ENCODE measurements at regions not wholly inside any gene's neighbourhood (a gene's known extent, or its start where the extent isn't known, plus 50 kb on each side); places are given as distances from the start of the nearest gene placed in this dataset.
A peak's percentile ranks its signal among the peaks of the same experiment; 100 is the strongest.

DNA sequence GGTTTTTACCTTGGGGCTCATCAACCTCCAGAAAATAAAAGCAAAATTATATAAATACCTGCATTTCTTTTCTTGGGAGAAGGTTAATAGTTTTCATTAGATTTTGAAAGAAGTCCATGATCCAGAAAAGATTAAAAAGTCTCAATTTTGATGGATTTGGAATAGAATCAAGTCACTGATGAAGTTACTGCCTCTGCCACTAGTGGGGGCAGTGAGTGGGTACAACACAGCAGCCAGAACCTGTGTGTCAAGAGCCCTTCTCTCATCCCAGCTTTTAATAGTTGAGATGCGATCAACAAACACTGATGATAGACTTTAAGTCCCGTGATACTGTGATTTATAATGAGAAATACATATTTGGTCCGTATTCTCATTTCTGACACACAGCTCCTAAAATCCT lies 686.7 kb downstream of the DIAPH3 start:
- Mint-ChIP-seq H3K27me3 (ENCODE audit: low read depth) (no peaks in the 10 kb centered on the region), H3K9me3 (no peaks in the 10 kb centered on the region), H3K27ac (no peak overlapping the region), H3K4me1 (peaks cover 42 to 52% of the 10 kb centered on the region in 2 experiments), H3K36me3 (ENCODE audit: insufficient read depth in 1 of 3, low read depth in 3 of 3) (no peaks in the 10 kb centered on the region), H3K4me3 (no peak overlapping the region)
- Histone ChIP-seq H4K20me1 (ENCODE audit: control insufficient read depth, insufficient read depth, insufficient read length) (no peaks in the 10 kb centered on the region), H4K91ac (ENCODE audit: insufficient read length, low read depth, low read length) (no peak overlapping the region), H3K4me2 (ENCODE audit: insufficient read depth, insufficient read length, low read length) (no peak overlapping the region), H2BK120ac (ENCODE audit: low read depth, low read length, poor library complexity, severe bottlenecking) (no peak overlapping the region), H4K8ac (replicated peaks; ENCODE audit: insufficient read length, low read depth, low read length) (no peak overlapping the region), H2BK5ac (ENCODE audit: insufficient read length, low read length) (no peak overlapping the region), H3K9me3 (ENCODE audit: control insufficient read depth, low read depth, low read length) (no peaks in the 10 kb centered on the region), H3K9ac (ENCODE audit: extremely low read depth, insufficient read length, low read length) (no peak overlapping the region), H3K79me2 (ENCODE audit: insufficient read depth, low read length) (no peaks in the 10 kb centered on the region), H3K56ac (ENCODE audit: insufficient read length, low read depth, low read length) (no peak overlapping the region), H4K5ac (ENCODE audit: insufficient read length, low read depth, low read length) (no peak overlapping the region), H2AFZ (ENCODE audit: low read length) (no peak overlapping the region), H3K4ac (ENCODE audit: low read depth, low read length) (no peak overlapping the region), H3K23me2 (ENCODE audit: insufficient read length, low read depth, low read length, poor library complexity, severe bottlenecking) (no peaks in the 10 kb centered on the region), H2BK12ac (ENCODE audit: insufficient read length, low read depth, low read length) (no peak overlapping the region), H3K27ac (ENCODE audit: insufficient read length, low read depth, low read length) (no peak overlapping the region), H3K27me3 (ENCODE audit: insufficient read depth, low read length) (no peaks in the 10 kb centered on the region), H3K18ac (ENCODE audit: insufficient read length, low read depth, low read length) (no peak overlapping the region), H2BK20ac (ENCODE audit: low read depth, low read length, poor library complexity, severe bottlenecking) (no peak overlapping the region), H3K4me1 (ENCODE audit: insufficient read depth, low read length) (peaks cover 11% of the 10 kb centered on the region), H2BK15ac (ENCODE audit: low read depth, low read length) (no peak overlapping the region), H2AK5ac (ENCODE audit: insufficient read length, low read length) (no peak overlapping the region), H3K14ac (ENCODE audit: insufficient read depth, low read length) (no peak overlapping the region), H3T11ph (ENCODE audit: low read length) (no peak overlapping the region), H3K79me1 (ENCODE audit: insufficient read depth, low read depth, low read length, poor library complexity, severe bottlenecking) (no peaks in the 10 kb centered on the region), H3K23ac (ENCODE audit: insufficient read length, low read depth, low read length) (no peak overlapping the region)
- no CpG with 5 or more reads among the region's 3 CpGs for WGBS (ENCODE audit: extremely low coverage, insufficient read length, low lambda C conversion rate)
- TF ChIP-seq, protein P1, sequence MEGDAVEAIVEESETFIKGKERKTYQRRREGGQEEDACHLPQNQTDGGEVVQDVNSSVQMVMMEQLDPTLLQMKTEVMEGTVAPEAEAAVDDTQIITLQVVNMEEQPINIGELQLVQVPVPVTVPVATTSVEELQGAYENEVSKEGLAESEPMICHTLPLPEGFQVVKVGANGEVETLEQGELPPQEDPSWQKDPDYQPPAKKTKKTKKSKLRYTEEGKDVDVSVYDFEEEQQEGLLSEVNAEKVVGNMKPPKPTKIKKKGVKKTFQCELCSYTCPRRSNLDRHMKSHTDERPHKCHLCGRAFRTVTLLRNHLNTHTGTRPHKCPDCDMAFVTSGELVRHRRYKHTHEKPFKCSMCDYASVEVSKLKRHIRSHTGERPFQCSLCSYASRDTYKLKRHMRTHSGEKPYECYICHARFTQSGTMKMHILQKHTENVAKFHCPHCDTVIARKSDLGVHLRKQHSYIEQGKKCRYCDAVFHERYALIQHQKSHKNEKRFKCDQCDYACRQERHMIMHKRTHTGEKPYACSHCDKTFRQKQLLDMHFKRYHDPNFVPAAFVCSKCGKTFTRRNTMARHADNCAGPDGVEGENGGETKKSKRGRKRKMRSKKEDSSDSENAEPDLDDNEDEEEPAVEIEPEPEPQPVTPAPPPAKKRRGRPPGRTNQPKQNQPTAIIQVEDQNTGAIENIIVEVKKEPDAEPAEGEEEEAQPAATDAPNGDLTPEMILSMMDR (conservative IDR thresholded peaks at IDR 0.05): peak; percentile 70
- no peak for DNase-seq
